Neural cell (in vitro differentiated cells): ENCODE measurements at regions not wholly inside any gene's neighbourhood (a gene's known extent, or its start where the extent isn't known, plus 50 kb on each side); places are given as distances from the start of the nearest gene placed in this dataset.

Experiments
- H2AFZ ChIP-seq: fragments of 200-600, 300-800 bp; sonication (generic), shearing (Covaris generic); 2 replicates; pipeline ENCODE4 v1.6.0; 2014; ENCODE audit warnings: low read depth, mild to moderate bottlenecking, antibody characterized with exemption, low read length, moderate library complexity
- H3F3A ChIP-seq: fragments of 200-600 bp; shearing (Covaris generic); 2 replicates; pipeline ENCODE4 v1.6.1; 2016; ENCODE audit warnings: mild to moderate bottlenecking, moderate library complexity, mixed read lengths, antibody characterized with exemption, low read length; ENCODE audit not compliant: insufficient read depth, poor library complexity, severe bottlenecking
- H3K27ac ChIP-seq: fragments of 200-600, 300-800 bp; sonication (generic), shearing (Covaris generic); 2 replicates; pipeline ENCODE4 v1.5.1; 2014; ENCODE audit warnings: mild to moderate bottlenecking, low read length, moderate library complexity
- H3K27me3 ChIP-seq: fragments of 300-800, 200-600 bp; sonication (generic), shearing (Covaris generic); 2 replicates; pipeline ENCODE4 v1.6.0; 2014; ENCODE audit warnings: mild to moderate bottlenecking, low read depth, low read length, moderate library complexity; ENCODE audit not compliant: insufficient read depth
- H3K36me3 ChIP-seq: fragments of 300-800, 200-600 bp; sonication (generic), shearing (Covaris generic); 2 replicates; pipeline ENCODE4 v1.5.1; 2014; ENCODE audit warnings: mild to moderate bottlenecking, antibody characterized with exemption, low read length, moderate library complexity; ENCODE audit not compliant: insufficient read depth
- H3K4me2 ChIP-seq: fragments of 300-800, 200-600 bp; sonication (generic), shearing (Covaris generic); 2 replicates; pipeline ENCODE4 v1.6.0; 2014; ENCODE audit warnings: mild to moderate bottlenecking, low read length
- H3K4me3 ChIP-seq: fragments of 300-800, 200-600 bp; sonication (generic), shearing (Covaris generic); 2 replicates; pipeline ENCODE4 v1.5.1; 2014; ENCODE audit warnings: mild to moderate bottlenecking, low read length, moderate library complexity
- H3K79me2 ChIP-seq: fragments of 200-600 bp; shearing (Covaris generic); replicated peaks from 2 replicates; pipeline ENCODE4 v1.6.0; 2014; ENCODE audit warnings: mild to moderate bottlenecking, low read length, moderate library complexity; ENCODE audit not compliant: insufficient read depth
- H3K9ac ChIP-seq: fragments of 300-800, 200-600 bp; sonication (generic), shearing (Covaris generic); 2 replicates; pipeline ENCODE4 v1.6.1; 2016; ENCODE audit warnings: mild to moderate bottlenecking, low read length, mixed read lengths
- H3K9me2 ChIP-seq: fragments of 200-600 bp; shearing (Covaris generic); 2 replicates; pipeline ENCODE4 v1.6.1; 2016; ENCODE audit warnings: mild to moderate bottlenecking, low read length, mixed read lengths; ENCODE audit not compliant: insufficient read depth
- H3K9me3 ChIP-seq: fragments of 200-600, 300-800 bp; sonication (generic), shearing (Covaris generic); 2 replicates; pipeline ENCODE4 v1.6.1; 2016; ENCODE audit warnings: mild to moderate bottlenecking, mixed run types, low read length, moderate library complexity, mixed read lengths
- H4K20me1 ChIP-seq: fragments of 200-600 bp; shearing (Covaris generic); 2 replicates; pipeline ENCODE4 v1.6.1; 2016; ENCODE audit warnings: mild to moderate bottlenecking, mixed run types; ENCODE audit not compliant: insufficient read depth
- CTCF ChIP-seq: fragments of 450-650 bp; IDR thresholded peaks from 2 replicates; pipeline ENCODE4 v1.5.1; 2014; ENCODE audit warnings: antibody characterized with exemption, mild to moderate bottlenecking, moderate library complexity; ENCODE audit not compliant: poor library complexity, severe bottlenecking
- EP300 ChIP-seq: fragments of 450-650 bp; conservative IDR thresholded peaks from 2 replicates; pipeline ENCODE4 v1.6.1; 2014; ENCODE audit warnings: antibody characterized with exemption, mild to moderate bottlenecking, moderate library complexity; ENCODE audit not compliant: poor library complexity, severe bottlenecking
- EZH2 ChIP-seq: fragments of 200-600, 300-800 bp; shearing (Covaris generic), sonication (generic); IDR thresholded peaks from 2 replicates; pipeline ENCODE4 v1.6.1; 2014; ENCODE audit warnings: antibody characterized with exemption, low read length, borderline replicate concordance, mild to moderate bottlenecking; ENCODE audit not compliant: insufficient read depth, poor library complexity, severe bottlenecking
- MXI1 ChIP-seq: fragments of 450-650 bp; conservative IDR thresholded peaks from 2 replicates; pipeline ENCODE4 v1.6.1; 2014; ENCODE audit warnings: antibody characterized with exemption, mild to moderate bottlenecking; ENCODE audit not compliant: poor library complexity, severe bottlenecking
- POLR2AphosphoS5 ChIP-seq: IDR thresholded peaks from 2 replicates; pipeline ENCODE4 v1.6.1; 2012
- RAD21 ChIP-seq: fragments of 450-650 bp; conservative IDR thresholded peaks from 2 replicates; pipeline ENCODE4 v1.6.1; 2014; ENCODE audit warnings: antibody characterized with exemption, mild to moderate bottlenecking, moderate library complexity
- REST ChIP-seq: IDR thresholded peaks from 2 replicates; pipeline ENCODE4 v1.6.1; 2012; ENCODE audit warnings: borderline replicate concordance
- SMC3 ChIP-seq: fragments of 450-650 bp; conservative IDR thresholded peaks from 2 replicates; pipeline ENCODE4 v1.6.1; 2014; ENCODE audit warnings: antibody characterized with exemption, mild to moderate bottlenecking, moderate library complexity; ENCODE audit not compliant: poor library complexity
- TAF1 ChIP-seq: IDR thresholded peaks from 2 replicates; pipeline ENCODE4 v1.6.1; 2012; ENCODE audit warnings: low read depth

- H4K20me1 ChIP-seq, result no peaks in the 10 kb centered on the region
- H3K4me2 ChIP-seq, result no peak overlapping the region
- no peaks in the 10 kb centered on the region for H3K27me3 ChIP-seq
- no peaks in the 10 kb centered on the region for H3K36me3 ChIP-seq
- H3K9me2 ChIP-seq, result no peaks in the 10 kb centered on the region
- no peak overlapping the region for H3K9ac ChIP-seq
- no peaks in the 10 kb centered on the region for H3K79me2 ChIP-seq
- no peaks in the 10 kb centered on the region for H3F3A ChIP-seq
- H2AFZ ChIP-seq, result no peak overlapping the region
- H3K27ac ChIP-seq, result no peak overlapping the region
- H3K4me3 ChIP-seq, result no peak overlapping the region
- TF ChIP-seq EP300 (no peak), SMC3 (no peak), POLR2AphosphoS5 (no peak), EZH2 (no peak), REST (no peak), TAF1 (no peak), RAD21 (no peak), CTCF (no peak), MXI1 (no peak)
- no peaks in the 10 kb centered on the region for H3K9me3 ChIP-seq
These were observed 254.5 kb upstream of the B3GAT1 start for GRCh38 chr11:134666273-134667174.

DNA sequence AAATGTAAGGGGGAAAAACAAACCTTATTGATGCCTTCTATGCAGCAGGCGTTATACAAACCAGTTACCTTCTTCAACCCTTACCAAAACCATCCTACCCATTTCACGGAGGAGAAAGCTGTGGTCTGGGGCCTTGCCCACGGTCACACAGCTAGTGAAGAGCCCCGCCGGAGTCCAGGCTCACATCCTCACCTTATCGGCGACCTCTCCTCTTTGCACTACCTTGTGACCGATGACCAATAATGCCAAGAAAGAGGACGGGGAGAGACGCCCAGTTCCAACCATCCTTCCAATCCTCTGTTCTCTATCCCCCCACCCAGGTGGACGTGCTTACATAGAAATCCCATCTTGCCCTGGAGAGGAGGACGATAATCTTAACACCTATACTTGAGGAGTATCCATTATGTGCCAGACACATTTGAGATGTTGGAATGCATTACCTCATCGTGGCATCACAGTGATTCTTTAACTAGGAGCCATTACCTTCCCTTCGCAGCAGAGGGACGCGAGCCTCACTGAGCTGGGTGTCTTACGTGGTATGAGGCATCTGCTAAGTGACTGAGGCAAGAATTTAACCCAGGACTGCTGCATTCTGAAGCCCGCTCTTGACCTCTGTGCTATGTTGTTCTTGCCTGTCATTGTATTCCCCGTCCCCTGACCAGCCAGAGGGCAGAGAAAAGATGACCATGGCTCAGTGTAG, 253.7 kb upstream of the B3GAT1 start:
- Histone ChIP-seq H2AFZ (no peak overlapping the region), H3K27me3 (no peaks in the 10 kb centered on the region), H3K9me2 (no peaks in the 10 kb centered on the region), H3F3A (no peaks in the 10 kb centered on the region), H3K9ac (no peak overlapping the region), H3K27ac (no peak overlapping the region), H3K79me2 (no peaks in the 10 kb centered on the region), H3K9me3 (no peaks in the 10 kb centered on the region), H3K4me2 (no peak overlapping the region), H3K4me3 (no peak overlapping the region), H3K36me3 (no peaks in the 10 kb centered on the region), H4K20me1 (no peaks in the 10 kb centered on the region)
- TF ChIP-seq MXI1 (no peak), TAF1 (no peak), RAD21 (no peak)
